Smooth muscle cell (in vitro differentiated cells): ENCODE measurements at regions not wholly inside any gene's neighbourhood (a gene's known extent, or its start where the extent isn't known, plus 50 kb on each side); places are given as distances from the start of the nearest gene placed in this dataset.

ENCODE experiments used
- DNase-seq: peaks from one replicate; lab custom pipeline; 2025; ENCODE audit not compliant: unreplicated experiment; lab: John Stamatoyannopoulos, UW
- H2AFZ ChIP-seq: fragments of 200-600 bp; sonication (generic); 2 replicates; pipeline ENCODE4 v1.6.0; 2016; ENCODE audit warnings: antibody characterized with exemption, low read depth, mild to moderate bottlenecking
- H3F3A ChIP-seq: fragments of 200-600 bp; sonication (generic); 2 replicates; pipeline ENCODE4 v1.6.0; 2017; ENCODE audit warnings: antibody characterized with exemption, low read depth
- H3K27ac ChIP-seq: fragments of 200-600 bp; sonication (generic); 2 replicates; pipeline ENCODE4 v1.5.1; 2016; ENCODE audit warnings: low read depth, mild to moderate bottlenecking
- H3K27me3 ChIP-seq: fragments of 200-600 bp; sonication (generic); 2 replicates; pipeline ENCODE4 v1.6.1; 2016; ENCODE audit warnings: low read depth, mild to moderate bottlenecking
- H3K36me3 ChIP-seq: fragments of 200-600 bp; sonication (generic); 2 replicates; pipeline ENCODE4 v1.5.1; 2016; ENCODE audit warnings: low read depth
- H3K4me1 ChIP-seq: fragments of 200-600 bp; sonication (generic); 2 replicates; pipeline ENCODE4 v1.5.1; 2016; ENCODE audit warnings: low read depth
- H3K4me2 ChIP-seq: fragments of 200-600 bp; sonication (generic); 2 replicates; pipeline ENCODE4 v1.6.0; 2016; ENCODE audit warnings: mild to moderate bottlenecking
- H3K4me3 ChIP-seq: fragments of 200-600 bp; sonication (generic); 2 replicates; pipeline ENCODE4 v1.5.1; 2016; ENCODE audit warnings: mild to moderate bottlenecking
- H3K79me2 ChIP-seq: fragments of 200-600 bp; sonication (generic); 2 replicates; pipeline ENCODE4 v1.6.0; 2016; ENCODE audit warnings: low read depth, mild to moderate bottlenecking
- H3K9ac ChIP-seq: fragments of 200-600 bp; sonication (generic); 2 replicates; pipeline ENCODE4 v1.6.0; 2016; ENCODE audit warnings: low read depth
- H3K9me3 ChIP-seq: fragments of 200-600 bp; sonication (generic); replicated peaks from 2 replicates; pipeline ENCODE4 v1.5.1; 2016; ENCODE audit warnings: low read depth
- H4K20me1 ChIP-seq: fragments of 200-600 bp; sonication (generic); 2 replicates; pipeline ENCODE4 v1.6.0; 2016; ENCODE audit warnings: low read depth
- CTCF ChIP-seq: fragments of 200-600 bp; sonication (generic); IDR thresholded peaks from 2 replicates; pipeline ENCODE4 v1.5.1; 2017; ENCODE audit warnings: borderline replicate concordance, mild to moderate bottlenecking, antibody characterized with exemption; ENCODE audit not compliant: insufficient read depth, poor library complexity, severe bottlenecking
- WGBS: methylation state at CpG from one replicate; pipeline ENCODE4 v1.1.7; 2016; ENCODE audit warnings: low lambda C conversion rate; 5-methylcytosine and 5-hydroxymethylcytosine counted together

GRCh38 chr2:52934920-52935640 lies 832.5 kb upstream of the CHAC2 start:
- H3K4me3 ChIP-seq, result no peak overlapping the region
- H3K79me2 ChIP-seq, result no peaks in the 10 kb centered on the region
- no peak overlapping the region for H2AFZ ChIP-seq
- no peaks in the 10 kb centered on the region for H3K36me3 ChIP-seq
- TF ChIP-seq CTCF, result no peak
- no peaks in the 10 kb centered on the region for H3K27me3 ChIP-seq
- no peak overlapping the region for H3K27ac ChIP-seq
- H3F3A ChIP-seq, result no peaks in the 10 kb centered on the region
- no peaks in the 10 kb centered on the region for H4K20me1 ChIP-seq
- H3K9ac ChIP-seq, result no peak overlapping the region
- no peak overlapping the region for H3K4me2 ChIP-seq
- DNase-seq, result no peak
- H3K9me3 ChIP-seq, result no peaks in the 10 kb centered on the region
- 89% methylated on average over 3 of the region's 3 CpGs for WGBS
- H3K4me1 ChIP-seq, result no peaks in the 10 kb centered on the region

GRCh38 chr2:52934323-52934898 lies 833.2 kb upstream of the CHAC2 start:
- DNase-seq, result no peak

GRCh38 chr2:52933878-52934277 lies 833.7 kb upstream of the CHAC2 start:
- Histone ChIP-seq H3K9me3 (no peaks in the 10 kb centered on the region), H3K36me3 (no peaks in the 10 kb centered on the region), H3K4me2 (no peak overlapping the region), H4K20me1 (no peaks in the 10 kb centered on the region), H3K27ac (no peak overlapping the region), H3K4me1 (no peaks in the 10 kb centered on the region), H3K79me2 (no peaks in the 10 kb centered on the region), H2AFZ (no peak overlapping the region), H3K27me3 (no peaks in the 10 kb centered on the region), H3F3A (no peaks in the 10 kb centered on the region), H3K9ac (no peak overlapping the region), H3K4me3 (no peak overlapping the region)
- 52% methylated on average over 2 of the region's 2 CpGs for WGBS
- DNase-seq, result no peak
- TF ChIP-seq CTCF, result no peak

More at GRCh38 chr2:52934323-52934898, 833.2 kb upstream of the CHAC2 start:
- Histone ChIP-seq H3K4me1 (no peaks in the 10 kb centered on the region), H3K27me3 (no peaks in the 10 kb centered on the region), H4K20me1 (no peaks in the 10 kb centered on the region), H3K4me3 (no peak overlapping the region), H3K9me3 (no peaks in the 10 kb centered on the region), H3K9ac (no peak overlapping the region), H3K79me2 (no peaks in the 10 kb centered on the region), H2AFZ (no peak overlapping the region), H3K4me2 (no peak overlapping the region), H3K36me3 (no peaks in the 10 kb centered on the region), H3K27ac (no peak overlapping the region), H3F3A (no peaks in the 10 kb centered on the region)
- WGBS, result 64% methylated on average over 3 of the region's 3 CpGs
- TF ChIP-seq CTCF, result no peak

- no peaks in the 10 kb centered on the region for H3K36me3 ChIP-seq
- no peak overlapping the region for H2AFZ ChIP-seq
- no peak overlapping the region for H3K4me3 ChIP-seq
- H3K79me2 ChIP-seq, result no peaks in the 10 kb centered on the region
- no peak overlapping the region for H3K9ac ChIP-seq
- no peaks in the 10 kb centered on the region for H4K20me1 ChIP-seq
- TF ChIP-seq CTCF, result no peak
- DNase-seq, result no peak
- no peaks in the 10 kb centered on the region for H3K9me3 ChIP-seq
- no peaks in the 10 kb centered on the region for H3F3A ChIP-seq
- no peaks in the 10 kb centered on the region for H3K4me1 ChIP-seq
- no peak overlapping the region for H3K27ac ChIP-seq
- 85% methylated on average over 1 of the region's 1 CpG for WGBS
- no peak overlapping the region for H3K4me2 ChIP-seq
- no peaks in the 10 kb centered on the region for H3K27me3 ChIP-seq
Observed at GRCh38 chr2:52931660-52932059, 835.9 kb upstream of the CHAC2 start.
